B cell (primary cell): ENCODE measurements at regions not wholly inside any gene's neighbourhood (a gene's known extent, or its start where the extent isn't known, plus 50 kb on each side); places are given as distances from the start of the nearest gene placed in this dataset.

Experiments used
- ATAC-seq: fragments of 200-7000 bp; cut with Tn5 transposase; one replicate; pipeline ENCODE4 v1.10.0; 2021; ENCODE audit warnings: low read depth, mild to moderate bottlenecking, moderate number of reproducible peaks, moderate library complexity
- CTCF ChIA-PET: fragments of 350-600 bp; sonication (Branson Sonifier 250); formaldehyde crosslinking; loops from one replicate; lab custom pipeline; 2021; ENCODE audit warnings: antibody characterized with exemption, inconsistent platforms; lab: Charles Lee
- POLR2A ChIA-PET: fragments of 350-600 bp; sonication (Branson Sonifier 250); formaldehyde crosslinking; loops from one replicate; lab custom pipeline; 2021; ENCODE audit warnings: antibody characterized with exemption; lab: Charles Lee
- DNase-seq: peaks from one replicate; pipeline ENCODE4 v3.0.0; 2013
- H2AFZ ChIP-seq: 2 replicates; pipeline ENCODE4 v1.6.1; 2012; ENCODE audit warnings: mild to moderate bottlenecking, low read depth, low read length; ENCODE audit not compliant: insufficient read depth, poor library complexity, severe bottlenecking
- H3K27ac ChIP-seq, 2 donors: 1 replicate in 1 of 2; 2 replicates in 1 of 2; pipeline ENCODE4 v1.5.1; 2012 to 2013; ENCODE audit warnings: low read length in 2 of 2, mild to moderate bottlenecking in 2 of 2, moderate library complexity in 1 of 2
- H3K27me3 ChIP-seq, 4 experiments: fragments of 200-600 bp in 1 of 4; sonication (generic) in 1 of 4; replicated peaks in 1 of 4; 1 replicate in 2 of 4; 2 replicates in 2 of 4; pipeline versions ENCODE4 v1.6.1 to v1.7.0; 2013 to 2016; ENCODE audit warnings: low read length in 3 of 4, mild to moderate bottlenecking in 2 of 4, mixed read lengths in 1 of 4, moderate library complexity in 1 of 4; ENCODE audit not compliant: insufficient read depth in 4 of 4, control insufficient read depth in 3 of 4; ENCODE audit errors: control extremely low read depth in 1 of 4
- H3K36me3 ChIP-seq, 2 experiments: replicated peaks in 1 of 2; 1 replicate in 1 of 2; 2 replicates in 1 of 2; pipeline versions ENCODE4 v1.6.1 to v1.7.1; 2013; ENCODE audit warnings: low read length in 1 of 2; ENCODE audit not compliant: insufficient read depth in 2 of 2, control insufficient read depth in 1 of 2; ENCODE audit errors: control extremely low read depth in 1 of 2, extremely low read depth in 1 of 2
- H3K4me1 ChIP-seq, 2 donors: fragments of 200-600 bp in 1 of 2; sonication (generic) in 1 of 2; 1 replicate in 1 of 2; 2 replicates in 1 of 2; pipeline versions ENCODE4 v1.5.1 to v1.6.1; 2013 to 2017; ENCODE audit warnings: low read length in 2 of 2; ENCODE audit not compliant: control insufficient read depth in 2 of 2, insufficient read depth in 2 of 2
- H3K4me2 ChIP-seq: replicated peaks from 2 replicates; pipeline ENCODE3; 2012; ENCODE audit warnings: mild to moderate bottlenecking, low read depth, low read length; ENCODE audit not compliant: poor library complexity, severe bottlenecking
- H3K4me3 ChIP-seq, 5 experiments: fragments of 200-600 bp in 1 of 5; sonication (generic) in 1 of 5; 1 replicate in 3 of 5; 2 replicates in 2 of 5; pipeline versions ENCODE4 v1.5.1 to v1.7.0; 2011 to 2016; ENCODE audit warnings: low read length in 4 of 5, mild to moderate bottlenecking in 4 of 5, low read depth in 2 of 5, control low read depth in 1 of 5, moderate library complexity in 1 of 5; ENCODE audit not compliant: insufficient read depth in 1 of 5; ENCODE audit errors: control extremely low read depth in 1 of 5, extremely low read depth in 1 of 5
- H3K79me2 ChIP-seq: fragments of 200-600 bp; sonication (generic); one replicate; pipeline ENCODE4 v1.6.0; 2016; ENCODE audit warnings: low read length; ENCODE audit not compliant: control insufficient read depth, insufficient read depth
- H3K9ac ChIP-seq: fragments of 200-600 bp; sonication (generic); 2 replicates; pipeline ENCODE4 v1.6.1; 2017; ENCODE audit warnings: mild to moderate bottlenecking, low read length, moderate library complexity
- H3K9me3 ChIP-seq, 3 donors: one replicate each; pipeline versions ENCODE4 v1.6.1 to v1.7.1; 2013; ENCODE audit warnings: low read length in 2 of 3; ENCODE audit not compliant: control insufficient read depth in 2 of 3, insufficient read depth in 1 of 3; ENCODE audit errors: control extremely low read depth in 1 of 3
- H4K20me1 ChIP-seq: 2 replicates; pipeline ENCODE4 v1.6.0; 2012; ENCODE audit warnings: mild to moderate bottlenecking, low read length; ENCODE audit not compliant: insufficient read depth, control insufficient read depth, poor library complexity, severe bottlenecking
- H3K27ac Mint-ChIP-seq: one replicate; pipeline ENCODE4 v1.8.0; 2021; ENCODE audit warnings: mixed read lengths
- H3K27me3 Mint-ChIP-seq: one replicate; pipeline ENCODE4 v1.8.0; 2021; ENCODE audit warnings: mixed read lengths
- H3K4me1 Mint-ChIP-seq: one replicate; pipeline ENCODE4 v1.8.0; 2021; ENCODE audit warnings: mixed read lengths
- H3K4me3 Mint-ChIP-seq: one replicate; pipeline ENCODE4 v1.8.0; 2021; ENCODE audit warnings: mixed read lengths
- H3K9me3 Mint-ChIP-seq: one replicate; pipeline ENCODE4 v1.8.0; 2022; ENCODE audit warnings: mixed read lengths; ENCODE audit not compliant: insufficient read depth
- CTCF ChIP-seq: fragments of 200-600 bp; IDR thresholded peaks from one replicate; pipeline ENCODE4 v1.8.0; 2022; ENCODE audit warnings: antibody characterized with exemption, mild to moderate bottlenecking
- EZH2 ChIP-seq: IDR thresholded peaks from 2 replicates; pipeline ENCODE4 v1.6.1; 2012; ENCODE audit warnings: borderline replicate concordance, low read depth, mild to moderate bottlenecking, moderate library complexity, low read length; ENCODE audit not compliant: insufficient read depth, poor library complexity, severe bottlenecking
- WGBS: methylation state at CpG from one replicate; pipeline ENCODE4 v1.1.5; 2013; ENCODE audit warnings: missing lambda C conversion rate; ENCODE audit not compliant: insufficient coverage; 5-methylcytosine and 5-hydroxymethylcytosine counted together
- intact Hi-C: fragments of 100-400 bp; cut with micrococcal nuclease; formaldehyde crosslinking; loops from one replicate; pipeline ENCODE4 v1.10.0; 2022

DNA sequence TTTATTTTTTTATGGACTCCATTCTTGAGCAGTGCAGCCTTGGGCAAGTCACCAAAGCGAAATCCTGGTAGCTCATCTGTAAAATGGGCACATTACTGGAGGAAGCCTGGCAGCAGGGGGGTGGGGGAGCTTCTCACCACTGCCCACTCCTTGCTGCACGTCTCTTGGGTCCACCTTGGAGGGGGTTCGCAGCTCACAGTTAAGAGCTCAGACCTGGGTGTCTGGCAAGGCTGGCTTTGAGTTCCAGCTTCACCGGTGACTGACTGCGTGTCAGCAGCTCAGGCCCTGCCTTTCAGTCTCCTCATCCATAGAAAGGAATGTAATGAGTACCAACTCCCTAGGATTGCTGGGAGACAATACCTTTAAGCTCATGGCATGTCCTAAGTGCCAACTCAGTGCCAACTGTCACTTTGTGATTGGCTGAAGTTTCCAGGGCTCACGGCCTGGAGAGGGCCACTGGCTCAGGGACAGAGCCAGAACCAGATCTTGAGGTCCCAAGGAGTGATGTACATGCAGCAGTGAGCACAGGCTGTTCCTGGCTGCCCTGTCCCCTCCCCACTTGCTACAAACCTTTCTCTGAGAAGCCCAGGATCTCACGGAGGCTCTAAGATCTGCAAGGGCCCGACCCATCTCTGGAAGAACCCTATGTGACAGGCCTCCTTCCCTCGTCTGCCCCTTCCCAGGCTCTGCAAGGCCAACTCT lies 72.9 kb downstream of the C9orf50 start:
- POLR2A ChIA-PET, result interaction anchor here (0.6 kb wide), 1 partner anchor 365 kb away, joined by 3 read pairs; no protein-coding TSS in a partner anchor

More for the DNA sequence above, 72.9 kb downstream of the C9orf50 start:
- WGBS, result 88% methylated on average over 7 of the region's 9 CpGs
- DNase-seq, result no peak
- CTCF ChIA-PET, result no interaction called here
- no peak for TF ChIP-seq CTCF
- no peak for TF ChIP-seq EZH2
- Mint-ChIP-seq H3K4me1 (peaks cover 6% of the 10 kb centered on the region), H3K9me3 (no peaks in the 10 kb centered on the region), H3K4me3 (no peak overlapping the region), H3K27ac (no peak overlapping the region), H3K27me3 (peaks cover 56% of the 10 kb centered on the region)
- no peak overlapping the region for H2AFZ ChIP-seq
- intact Hi-C loops, result no loop called here
- H3K4me3 ChIP-seq, result no peak overlapping the region
- no peak for ATAC-seq
- H3K4me1 ChIP-seq, result peaks cover 3 to 10% of the 10 kb centered on the region in 2 donors
- H3K79me2 ChIP-seq, result no peaks in the 10 kb centered on the region
- H3K27ac ChIP-seq, result no peak overlapping the region
- no peak overlapping the region for H3K4me2 ChIP-seq
- H3K9ac ChIP-seq, result no peak overlapping the region
- H4K20me1 ChIP-seq, result no peaks in the 10 kb centered on the region
- H3K36me3 ChIP-seq, result no peaks in the 10 kb centered on the region
- H3K27me3 ChIP-seq, result peaks cover 0 to 33% (median 8%) of the 10 kb centered on the region in 4 experiments
- H3K9me3 ChIP-seq, result no peaks in the 10 kb centered on the region
